Testis (tissue), 2 donors: ENCODE measurements at regions not wholly inside any gene's neighbourhood (a gene's known extent, or its start where the extent isn't known, plus 50 kb on each side); places are given as distances from the start of the nearest gene placed in this dataset.

Experiments used
- CTCF ChIP-seq, 3 experiments: fragments of 450-650 bp in 2 of 3; fragments of 200-600 bp in 1 of 3; sonication (generic) in 1 of 3; IDR thresholded peaks; one replicate each; pipeline ENCODE4 v1.5.1; 2016 to 2019; ENCODE audit warnings: antibody characterized with exemption in 3 of 3, mild to moderate bottlenecking in 2 of 3, moderate library complexity in 1 of 3
- POLR2A ChIP-seq: fragments of 450-650 bp; IDR thresholded peaks from one replicate; pipeline ENCODE4 v1.6.1; 2017; ENCODE audit warnings: antibody characterized with exemption, mild to moderate bottlenecking, moderate library complexity

GRCh38 chr14:86826661-86827060, 1166.3 kb downstream of the GALC start:
- no peak for TF ChIP-seq CTCF (IDR thresholded peaks at IDR 0.05)
- no peak for TF ChIP-seq POLR2A
